ENCODE measurements at regions not wholly inside any gene's neighbourhood (a gene's known extent, or its start where the extent isn't known, plus 50 kb on each side); places are given as distances from the start of the nearest gene placed in this dataset.
"Not testable (repeated sequence)": the region's sequence is repeated elsewhere in the genome, so short reads cannot be mapped to it uniquely, and the experiment has no call there.

DNA sequence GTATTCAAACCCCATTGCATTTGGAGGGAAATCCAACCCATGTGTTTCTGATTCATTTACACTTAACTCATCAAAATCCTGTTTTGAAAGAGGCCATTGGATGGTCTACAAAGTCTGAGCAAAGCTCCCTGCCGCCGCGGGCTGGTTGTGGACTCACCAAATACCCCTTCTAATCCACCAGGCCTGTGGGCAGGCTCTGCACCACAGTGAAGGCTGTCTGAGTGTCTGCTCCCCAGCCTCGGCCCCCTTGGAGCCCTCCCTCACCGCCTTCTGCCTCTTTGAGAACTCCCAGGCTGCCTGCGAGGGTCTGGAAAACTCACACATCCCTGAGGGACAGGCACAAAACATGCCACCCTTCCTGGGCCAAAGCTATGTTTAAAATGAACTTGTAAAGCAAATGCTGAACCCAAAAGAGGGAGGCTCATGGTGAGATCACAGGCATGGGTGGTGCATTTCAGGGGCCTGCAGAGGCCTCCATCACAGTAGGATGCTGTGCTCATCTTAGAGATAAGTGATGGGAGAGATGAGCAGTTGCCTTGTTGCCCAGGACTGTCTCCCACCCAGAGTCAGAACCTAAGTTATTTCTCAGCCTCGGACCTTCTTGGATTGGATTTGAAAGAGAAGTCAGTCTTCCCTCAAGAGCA is 225.0 kb downstream of the CYP26B1 start:
- TF ChIP-seq, protein P1, sequence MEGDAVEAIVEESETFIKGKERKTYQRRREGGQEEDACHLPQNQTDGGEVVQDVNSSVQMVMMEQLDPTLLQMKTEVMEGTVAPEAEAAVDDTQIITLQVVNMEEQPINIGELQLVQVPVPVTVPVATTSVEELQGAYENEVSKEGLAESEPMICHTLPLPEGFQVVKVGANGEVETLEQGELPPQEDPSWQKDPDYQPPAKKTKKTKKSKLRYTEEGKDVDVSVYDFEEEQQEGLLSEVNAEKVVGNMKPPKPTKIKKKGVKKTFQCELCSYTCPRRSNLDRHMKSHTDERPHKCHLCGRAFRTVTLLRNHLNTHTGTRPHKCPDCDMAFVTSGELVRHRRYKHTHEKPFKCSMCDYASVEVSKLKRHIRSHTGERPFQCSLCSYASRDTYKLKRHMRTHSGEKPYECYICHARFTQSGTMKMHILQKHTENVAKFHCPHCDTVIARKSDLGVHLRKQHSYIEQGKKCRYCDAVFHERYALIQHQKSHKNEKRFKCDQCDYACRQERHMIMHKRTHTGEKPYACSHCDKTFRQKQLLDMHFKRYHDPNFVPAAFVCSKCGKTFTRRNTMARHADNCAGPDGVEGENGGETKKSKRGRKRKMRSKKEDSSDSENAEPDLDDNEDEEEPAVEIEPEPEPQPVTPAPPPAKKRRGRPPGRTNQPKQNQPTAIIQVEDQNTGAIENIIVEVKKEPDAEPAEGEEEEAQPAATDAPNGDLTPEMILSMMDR (IDR thresholded peaks at IDR 0.05; ENCODE audit: low read length, missing control alignments) = no peak
- no peak overlapping the region for H3K4me3 ChIP-seq (replicated peaks; ENCODE audit: low read depth, low read length)
- no peak for DNase-seq (ENCODE audit: low read depth)

- TF ChIP-seq, protein P1 (IDR thresholded peaks at IDR 0.05; ENCODE audit: low read length, missing control alignments) = no peak
- H3K4me3 ChIP-seq (replicated peaks; ENCODE audit: low read depth, low read length) = no peak overlapping the region
- DNase-seq (ENCODE audit: low read depth) = no peak
Measured at GRCh38 chr2:71922091-71922490, 225.6 kb downstream of the CYP26B1 start.

- DNase-seq (ENCODE audit: low read depth); H3K4me3 ChIP-seq (replicated peaks; ENCODE audit: low read depth, low read length): not testable (repeated sequence)
Measured at GRCh38 chr2:71920819-71921218, 226.8 kb downstream of the CYP26B1 start.

DNA sequence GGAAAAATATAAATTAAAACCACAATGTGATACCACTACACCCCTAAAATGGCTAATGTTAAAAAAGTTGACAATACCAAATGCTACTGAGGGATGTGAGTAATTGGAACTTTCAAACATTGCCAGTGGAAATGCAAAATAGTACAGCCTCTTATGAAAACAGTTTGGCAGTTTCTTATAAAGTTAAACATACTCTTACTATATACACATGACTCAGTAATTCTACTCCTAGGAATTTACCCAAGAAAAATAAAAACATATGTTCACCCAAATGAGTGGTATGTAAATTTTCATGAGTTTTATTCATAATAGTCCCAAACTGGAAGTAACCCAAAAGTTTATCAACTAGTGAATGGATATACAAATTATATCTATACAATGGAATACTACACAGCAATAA is 228.0 kb downstream of the CYP26B1 start:
- TF ChIP-seq, protein P1 (IDR thresholded peaks at IDR 0.05; ENCODE audit: low read length, missing control alignments) = no peak
- DNase-seq (ENCODE audit: low read depth) = no peak
- H3K4me3 ChIP-seq (replicated peaks; ENCODE audit: low read depth, low read length) = no peak overlapping the region

DNA sequence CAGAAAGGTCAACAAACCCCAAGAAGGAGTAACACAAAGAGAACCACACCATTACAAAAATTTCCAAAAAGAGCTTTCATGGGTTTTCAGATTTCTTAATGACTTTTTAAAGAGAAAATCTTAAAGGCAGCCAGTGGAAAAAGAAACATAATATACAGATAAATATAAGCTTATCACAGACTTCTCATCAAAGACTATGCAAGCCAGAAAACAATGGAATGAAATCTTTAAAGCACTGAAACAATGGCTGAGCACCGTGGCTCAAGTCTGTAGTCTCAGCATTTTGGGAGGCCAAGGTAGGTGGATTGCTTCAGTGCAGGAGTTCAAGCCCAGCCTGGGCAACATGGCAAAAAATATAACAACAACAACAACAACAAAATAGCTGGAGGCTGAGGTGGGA is 237.4 kb downstream of the CYP26B1 start:
- no peak for DNase-seq (ENCODE audit: low read depth)
- H3K4me3 ChIP-seq (replicated peaks; ENCODE audit: low read depth, low read length) = no peak overlapping the region
- TF ChIP-seq, protein P1 (IDR thresholded peaks at IDR 0.05; ENCODE audit: low read length, missing control alignments) = no peak

DNA sequence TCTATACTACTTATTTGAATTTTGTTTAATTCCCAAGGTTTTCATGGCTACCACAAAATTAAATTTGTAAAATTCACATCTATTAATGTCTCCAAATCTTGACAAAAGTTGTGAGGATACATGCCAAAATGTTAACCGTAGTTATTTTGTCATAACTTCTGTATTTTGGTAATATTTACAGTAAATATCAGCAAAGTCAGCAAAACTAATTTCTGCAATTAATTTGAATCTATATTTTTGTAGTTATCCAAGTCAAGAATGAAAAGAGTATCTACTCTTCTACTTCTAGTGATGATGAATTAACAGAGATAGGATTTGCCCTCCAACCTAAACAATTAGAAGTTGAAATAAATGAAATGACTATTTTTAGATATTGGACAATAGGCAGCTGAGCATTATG is 238.9 kb downstream of the CYP26B1 start:
- TF ChIP-seq, protein P1 (IDR thresholded peaks at IDR 0.05; ENCODE audit: low read length, missing control alignments) = no peak
- no peak for DNase-seq (ENCODE audit: low read depth)
- H3K4me3 ChIP-seq (replicated peaks; ENCODE audit: low read depth, low read length) = no peak overlapping the region

- no peak for DNase-seq (ENCODE audit: low read depth)
- TF ChIP-seq, protein P1 (IDR thresholded peaks at IDR 0.05; ENCODE audit: low read length, missing control alignments) = no peak
- H3K4me3 ChIP-seq (replicated peaks; ENCODE audit: low read depth, low read length) = no peak overlapping the region
Measured at GRCh38 chr2:71907503-71907902, 240.2 kb downstream of the CYP26B1 start.
